GM12878 (cell line): ENCODE measurements at regions not wholly inside any gene's neighbourhood (a gene's known extent, or its start where the extent isn't known, plus 50 kb on each side); places are given as distances from the start of the nearest gene placed in this dataset.

Experiments used
- ATAC-seq: fragments of 200-7000 bp; cut with Tn5 transposase; 3 replicates; pipeline ENCODE4 v1.9.1; 2020; ENCODE audit warnings: mild to moderate bottlenecking, moderate library complexity
- BruUV-seq: library from RNA; stranded (reverse); fragments of 400-500 nt; replicated peaks from 2 replicates; lab custom pipeline; 2021; lab: Mats Ljungman, UMichigan
- CTCF ChIA-PET: fragments of 300-600 bp; sonication (Branson Sonifier 250); formaldehyde crosslinking; extraction: SDS; loops from one replicate; lab custom pipeline; 2021; ENCODE audit warnings: inconsistent platforms; lab: Yijun Ruan, JAX
- POLR2A ChIA-PET: fragments of 350-600 bp; formaldehyde crosslinking; extraction: SDS; loops from one replicate; lab custom pipeline; 2021; ENCODE audit warnings: inconsistent platforms; lab: Charles Lee
- RAD21 ChIA-PET: fragments of 300-600 bp; sonication (Branson Sonifier 250); formaldehyde crosslinking; loops from one replicate; lab custom pipeline; 2023; ENCODE audit warnings: antibody characterized with exemption; ENCODE audit not compliant: unreplicated experiment; lab: Charles Lee
- SMC1A ChIA-PET: fragments of 300-600 bp; sonication (Branson Sonifier 250); formaldehyde crosslinking; loops from one replicate; lab custom pipeline; 2023; ENCODE audit not compliant: unreplicated experiment, uncharacterized antibody; lab: Charles Lee
- DNase-seq: peaks from one replicate; pipeline ENCODE4 v3.0.0-alpha.2; 2011; ENCODE audit warnings: low read depth, low spot score
- FAIRE-seq: peaks from 3 replicates; lab custom pipeline; 2011; peaks lifted over from hg19 to GRCh38; lab: Jason Lieb, UNC
- H2AFZ ChIP-seq: 2 replicates; pipeline ENCODE4 v1.6.0; 2011; ENCODE audit warnings: low read depth, low read length, control low read depth; ENCODE audit not compliant: control insufficient read depth
- H3K27ac ChIP-seq: 2 replicates; pipeline ENCODE4 v1.5.1; 2011; ENCODE audit warnings: control low read depth; ENCODE audit not compliant: control insufficient read depth, insufficient read depth
- H3K27me3 ChIP-seq, 2 experiments: replicated peaks in 1 of 2; 2 replicates each; pipeline versions ENCODE4 v1.6.0 to v1.6.1; 2011; ENCODE audit warnings: low read length in 1 of 2; ENCODE audit not compliant: control insufficient read depth in 2 of 2, insufficient read depth in 2 of 2
- H3K36me3 ChIP-seq, 2 experiments: 2 replicates each; pipeline ENCODE4 v1.5.1; 2011; ENCODE audit warnings: low read length in 1 of 2; ENCODE audit not compliant: control insufficient read depth in 2 of 2, insufficient read depth in 2 of 2
- H3K4me1 ChIP-seq: 2 replicates; pipeline ENCODE4 v1.6.1; 2011; ENCODE audit warnings: mild to moderate bottlenecking, low read length, moderate library complexity, mixed read lengths; ENCODE audit not compliant: control insufficient read depth, insufficient read depth
- H3K4me2 ChIP-seq: 2 replicates; pipeline ENCODE4 v1.6.0; 2011; ENCODE audit warnings: control low read depth; ENCODE audit not compliant: control insufficient read depth, insufficient read depth
- H3K4me3 ChIP-seq: fragments of 200-600 bp; sonication (generic); 2 replicates; pipeline ENCODE4 v1.5.1; 2016
- H3K79me2 ChIP-seq: 2 replicates; pipeline ENCODE4 v1.6.0; 2011; ENCODE audit warnings: low read length; ENCODE audit not compliant: control insufficient read depth, insufficient read depth
- H3K9ac ChIP-seq: 2 replicates; pipeline ENCODE4 v1.8.0; 2011; ENCODE audit warnings: low read length, control low read depth, mixed read lengths; ENCODE audit not compliant: control insufficient read depth, insufficient read depth
- H3K9me3 ChIP-seq: replicated peaks from 3 replicates; pipeline ENCODE4 v1.5.1; 2011; ENCODE audit warnings: mild to moderate bottlenecking, low read length; ENCODE audit not compliant: control insufficient read depth, insufficient read depth
- H4K20me1 ChIP-seq: 2 replicates; pipeline ENCODE4 v1.6.0; 2011; ENCODE audit not compliant: control insufficient read depth, insufficient read depth
- CHD2 ChIP-seq: IDR thresholded peaks from 2 replicates; pipeline ENCODE4 v1.6.1; 2011; ENCODE audit warnings: low read depth, low read length, improper control_type of control experiment, borderline replicate concordance
- ETV6 ChIP-seq, 2 experiments: fragments of 450-650 bp in 1 of 2; IDR thresholded peaks in 1 of 2; conservative IDR thresholded peaks in 1 of 2; 2 replicates each; pipeline ENCODE4 v1.6.1; 2014; ENCODE audit warnings: antibody characterized with exemption in 1 of 2, borderline replicate concordance in 1 of 2, low read depth in 1 of 2, mild to moderate bottlenecking in 1 of 2, moderate library complexity in 1 of 2
- FOS ChIP-seq: IDR thresholded peaks from 3 replicates; pipeline ENCODE4 v1.6.1; 2011; ENCODE audit warnings: borderline replicate concordance; ENCODE audit not compliant: insufficient read length; ENCODE audit errors: extremely low read depth
- FOXM1 ChIP-seq: IDR thresholded peaks from 2 replicates; pipeline ENCODE4 v1.6.1; 2012; ENCODE audit warnings: low read depth, mild to moderate bottlenecking, inconsistent platforms, low read length, moderate library complexity
- IKZF1 ChIP-seq: fragments of 450-650 bp; conservative IDR thresholded peaks from 2 replicates; pipeline ENCODE4 v1.6.1; 2017; ENCODE audit warnings: antibody characterized with exemption, mild to moderate bottlenecking
- KDM1A ChIP-seq: fragments of 200-600 bp; sonication (generic); IDR thresholded peaks from 2 replicates; pipeline ENCODE4 v1.6.1; 2016; ENCODE audit warnings: borderline replicate concordance
- RAD51 ChIP-seq: fragments of 450-650 bp; IDR thresholded peaks from 2 replicates; pipeline ENCODE4 v1.6.1; 2016; ENCODE audit warnings: moderate library complexity, mild to moderate bottlenecking, inconsistent platforms
- SREBF2 ChIP-seq: IDR thresholded peaks from 2 replicates; pipeline ENCODE4 v1.6.1; 2012; ENCODE audit warnings: mild to moderate bottlenecking, low read length
- WRNIP1 ChIP-seq: IDR thresholded peaks from 2 replicates; pipeline ENCODE4 v1.6.1; 2011; ENCODE audit warnings: low read depth, low read length, improper control_type of control experiment, borderline replicate concordance
- WGBS: methylation state at CpG from one replicate; pipeline ENCODE4 v1.1.6; 2016; ENCODE audit warnings: low lambda C conversion rate; ENCODE audit not compliant: insufficient replicate concordance, insufficient coverage; ENCODE audit errors: missing lambda C conversion rate; 5-methylcytosine and 5-hydroxymethylcytosine counted together
- in situ Hi-C: fragments of 300-500 bp; cut with MboI; formaldehyde crosslinking; loops from 9 replicates; pipeline ENCODE4 v1.14.3; 2018; ENCODE audit warnings: mixed read lengths
- intact Hi-C: fragments of 100-400 bp; cut with micrococcal nuclease; formaldehyde crosslinking; loops from one replicate; pipeline ENCODE4 v1.14.2; 2022; ENCODE audit not compliant: unreplicated experiment

- H3K4me3 ChIP-seq, result no peak overlapping the region
- ChIA-PET RAD21 (no interaction called here), CTCF (no interaction called here), SMC1A (no interaction called here), POLR2A (no interaction called here)
- H3K4me1 ChIP-seq, result no peaks in the 10 kb centered on the region
- H2AFZ ChIP-seq, result no peak overlapping the region
- no peaks in the 10 kb centered on the region for H4K20me1 ChIP-seq
- in situ Hi-C loops, result no loop called here
- no peak overlapping the region for H3K27ac ChIP-seq
- intact Hi-C loops, result no loop called here
- TF ChIP-seq FOS, result no peak
- TF ChIP-seq RAD51, result no peak
- no peak for TF ChIP-seq KDM1A
- TF ChIP-seq ETV6 (conservative IDR thresholded peaks at IDR 0.05 in 1 of 2, IDR thresholded peaks at IDR 0.05 in 1 of 2; ENCODE audit: borderline replicate concordance in 1 of 2, low read depth in 1 of 2), result no peak
- TF ChIP-seq CHD2, result no peak
- no peak for TF ChIP-seq SREBF2
- no peak for TF ChIP-seq IKZF1
- no peak for TF ChIP-seq FOXM1
- TF ChIP-seq WRNIP1, result no peak
- DNase-seq, result no peak
- no peaks in the 10 kb centered on the region for H3K27me3 ChIP-seq
- H3K9me3 ChIP-seq, result no peaks in the 10 kb centered on the region
- WGBS, result 32% methylated on average over 7 of the region's 7 CpGs
- no peaks in the 10 kb centered on the region for H3K79me2 ChIP-seq
- BruUV-seq, result no TSS peak
- no peak overlapping the region for H3K9ac ChIP-seq
- H3K4me2 ChIP-seq, result no peak overlapping the region
- no peaks in the 10 kb centered on the region for H3K36me3 ChIP-seq
- ATAC-seq, result no peak; the same call in 2 of the 3 replicates
- no peak for FAIRE-seq
These were observed 631.5 kb upstream of the KLHL29 start for GRCh38 chr2:22753476-22753875.
